ENCODE measurements at regions not wholly inside any gene's neighbourhood (a gene's known extent, or its start where the extent isn't known, plus 50 kb on each side); places are given as distances from the start of the nearest gene placed in this dataset.

GRCh38 chrX:38916801-38917200 is 115.5 kb downstream of the MID1IP1 start:
- Histone ChIP-seq H3K9ac (ENCODE audit: extremely low read depth, insufficient read length, low read length) (no peak overlapping the region), H3K14ac (ENCODE audit: insufficient read depth, low read length) (no peak overlapping the region), H3K9me3 (ENCODE audit: control insufficient read depth, low read depth, low read length) (peaks cover 7% of the 10 kb centered on the region), H2AFZ (ENCODE audit: low read length) (no peak overlapping the region), H4K5ac (ENCODE audit: insufficient read length, low read depth, low read length) (no peak overlapping the region), H3T11ph (ENCODE audit: low read length) (no peak overlapping the region), H3K27me3 (ENCODE audit: insufficient read depth, low read length) (no peaks in the 10 kb centered on the region), H2AK5ac (ENCODE audit: insufficient read length, low read length) (no peak overlapping the region), H3K56ac (ENCODE audit: insufficient read length, low read depth, low read length) (no peak overlapping the region), H4K8ac (replicated peaks; ENCODE audit: insufficient read length, low read depth, low read length) (no peak overlapping the region), H2BK20ac (ENCODE audit: low read depth, low read length, poor library complexity, severe bottlenecking) (no peak overlapping the region), H3K79me2 (ENCODE audit: insufficient read depth, low read length) (no peaks in the 10 kb centered on the region), H3K79me1 (ENCODE audit: insufficient read depth, low read depth, low read length, poor library complexity, severe bottlenecking) (no peaks in the 10 kb centered on the region), H2BK15ac (ENCODE audit: low read depth, low read length) (no peak overlapping the region), H2BK12ac (ENCODE audit: insufficient read length, low read depth, low read length) (no peak overlapping the region), H3K23ac (ENCODE audit: insufficient read length, low read depth, low read length) (no peak overlapping the region), H4K91ac (ENCODE audit: insufficient read length, low read depth, low read length) (no peak overlapping the region), H3K23me2 (ENCODE audit: insufficient read length, low read depth, low read length, poor library complexity, severe bottlenecking) (no peaks in the 10 kb centered on the region), H4K20me1 (ENCODE audit: control insufficient read depth, insufficient read depth, insufficient read length) (no peaks in the 10 kb centered on the region), H3K27ac (ENCODE audit: insufficient read length, low read depth, low read length) (no peak overlapping the region), H3K4me2 (ENCODE audit: insufficient read depth, insufficient read length, low read length) (no peak overlapping the region), H2BK5ac (ENCODE audit: insufficient read length, low read length) (no peak overlapping the region), H3K18ac (ENCODE audit: insufficient read length, low read depth, low read length) (no peak overlapping the region), H3K4me1 (ENCODE audit: insufficient read depth, low read length) (no peaks in the 10 kb centered on the region), H3K4ac (ENCODE audit: low read depth, low read length) (no peak overlapping the region), H2BK120ac (ENCODE audit: low read depth, low read length, poor library complexity, severe bottlenecking) (no peak overlapping the region)
- H3K27ac Mint-ChIP-seq: no peak overlapping the region; a peak in 1 of 7 replicates
- H3K4me1 Mint-ChIP-seq: no peaks in the 10 kb centered on the region
- no CpG with 5 or more reads among the region's 6 CpGs for WGBS (ENCODE audit: extremely low coverage, insufficient read length, low lambda C conversion rate)
- no peak for TF ChIP-seq CTCF (conservative IDR thresholded peaks at IDR 0.05)
- no peaks in the 10 kb centered on the region; the same call in 1 of the 2 replicates for H3K27me3 Mint-ChIP-seq (ENCODE audit: low read depth)
- H3K9me3 Mint-ChIP-seq: peaks cover 58 to 66% of the 10 kb centered on the region in 2 experiments
- DNase-seq: no peak
- H3K4me3 Mint-ChIP-seq: no peak overlapping the region
- H3K36me3 Mint-ChIP-seq (ENCODE audit: insufficient read depth in 1 of 3, low read depth in 3 of 3): peaks cover 0 to 13% (median 5%) of the 10 kb centered on the region in 3 experiments; a peak in 5 of 7 replicates

Measured in H9 (cell line).